RPMI8226 (cell line): ENCODE measurements at regions not wholly inside any gene's neighbourhood (a gene's known extent, or its start where the extent isn't known, plus 50 kb on each side); places are given as distances from the start of the nearest gene placed in this dataset.
"Not testable (repeated sequence)": the region's sequence is repeated elsewhere in the genome, so short reads cannot be mapped to it uniquely, and the experiment has no call there.

ENCODE experiments used
- DNase-seq: peaks from one replicate; pipeline ENCODE4 v3.0.0-alpha.2; 2015

GRCh38 chr18:7178568-7178967 is 52.3 kb upstream of the LRRC30 start:
- not testable (repeated sequence) for DNase-seq

GRCh38 chr18:7177116-7177744 is 53.7 kb upstream of the LRRC30 start:
- DNase-seq: peak; percentile 56

GRCh38 chr18:7174344-7175095 is 56.4 kb upstream of the LRRC30 start:
- peak; percentile 11 for DNase-seq

GRCh38 chr18:7173216-7173615 is 55.6 kb upstream of the LAMA1 start:
- no peak for DNase-seq

- no peak for DNase-seq
These were observed 55.0 kb upstream of the LAMA1 start for GRCh38 chr18:7172611-7173010.

- DNase-seq: no peak
These were observed 52.7 kb upstream of the LAMA1 start for GRCh38 chr18:7170292-7170691.

GRCh38 chr18:7169601-7170000 is 52.0 kb upstream of the LAMA1 start:
- DNase-seq: no peak

- DNase-seq: no peak
These were observed 50.8 kb upstream of the LAMA1 start for GRCh38 chr18:7168408-7168807.
